IMR-90 (cell line): ENCODE measurements at regions not wholly inside any gene's neighbourhood (a gene's known extent, or its start where the extent isn't known, plus 50 kb on each side); places are given as distances from the start of the nearest gene placed in this dataset.

ENCODE experiments used
- ATAC-seq: fragments of 200-7000 bp; cut with Tn5 transposase; 2 replicates; pipeline ENCODE4 v1.9.1; 2020; ENCODE audit warnings: low read depth, mild to moderate bottlenecking, moderate library complexity
- BruUV-seq: library from RNA; stranded (reverse); fragments of 400-500 nt; replicated peaks from 2 replicates; lab custom pipeline; 2021; lab: Mats Ljungman, UMichigan
- CTCF ChIA-PET: fragments of 300-600 bp; formaldehyde crosslinking; extraction: SDS; loops from one replicate; lab custom pipeline; 2021; ENCODE audit warnings: antibody characterized with exemption; lab: Yijun Ruan, JAX
- POLR2A ChIA-PET: fragments of 300-600 bp; sonication (Branson Sonifier 250); formaldehyde crosslinking; loops from one replicate; lab custom pipeline; 2022; ENCODE audit warnings: antibody characterized with exemption; ENCODE audit not compliant: unreplicated experiment; lab: Charles Lee
- DNase-seq: peaks from one replicate; pipeline ENCODE4 v3.0.0; 2013
- H2AFZ ChIP-seq: replicated peaks from 2 replicates; pipeline ENCODE3; 2013; ENCODE audit warnings: low read length, mild to moderate bottlenecking; ENCODE audit not compliant: poor library complexity
- H2AK5ac ChIP-seq: 2 replicates; pipeline ENCODE4 v1.6.1; 2013; ENCODE audit warnings: low read depth, low read length, inconsistent platforms
- H2AK9ac ChIP-seq: replicated peaks from 2 replicates; pipeline ENCODE3; 2013; ENCODE audit warnings: mild to moderate bottlenecking, low read depth, low read length, moderate library complexity; ENCODE audit not compliant: poor library complexity
- H2BK120ac ChIP-seq: 2 replicates; pipeline ENCODE4 v1.6.1; 2013; ENCODE audit warnings: low read depth, low read length, inconsistent platforms
- H2BK15ac ChIP-seq: 3 replicates; pipeline ENCODE4 v1.6.1; 2013; ENCODE audit warnings: low read depth, low read length, inconsistent platforms
- H2BK20ac ChIP-seq: 2 replicates; pipeline ENCODE4 v1.6.1; 2013; ENCODE audit warnings: low read depth, mild to moderate bottlenecking, inconsistent platforms, low read length, moderate library complexity
- H2BK5ac ChIP-seq: 2 replicates; pipeline ENCODE4 v1.6.1; 2013; ENCODE audit warnings: mild to moderate bottlenecking, low read depth, low read length, inconsistent platforms; ENCODE audit not compliant: poor library complexity, severe bottlenecking
- H3K14ac ChIP-seq: replicated peaks from 2 replicates; pipeline ENCODE4 v1.6.1; 2013; ENCODE audit warnings: low read depth, low read length, inconsistent platforms
- H3K18ac ChIP-seq: 2 replicates; pipeline ENCODE4 v1.6.1; 2013; ENCODE audit warnings: low read depth, low read length, control low read depth
- H3K23ac ChIP-seq: 2 replicates; pipeline ENCODE4 v1.6.1; 2013; ENCODE audit warnings: low read depth, low read length, inconsistent platforms
- H3K27ac ChIP-seq: 2 replicates; pipeline ENCODE4 v1.5.1; 2013; ENCODE audit warnings: mild to moderate bottlenecking, control low read depth, low read length; ENCODE audit not compliant: insufficient read depth
- H3K27me3 ChIP-seq: 2 replicates; pipeline ENCODE4 v1.6.1; 2013; ENCODE audit warnings: low read length; ENCODE audit not compliant: control insufficient read depth, insufficient read depth
- H3K36me3 ChIP-seq: 2 replicates; pipeline ENCODE4 v1.6.1; 2013; ENCODE audit warnings: low read length, mixed read lengths; ENCODE audit not compliant: control insufficient read depth, insufficient read depth
- H3K4ac ChIP-seq: 2 replicates; pipeline ENCODE4 v1.6.1; 2013; ENCODE audit warnings: low read depth, low read length, inconsistent platforms
- H3K4me1 ChIP-seq: 2 replicates; pipeline ENCODE4 v1.6.1; 2013; ENCODE audit warnings: low read length, mixed read lengths; ENCODE audit not compliant: control insufficient read depth, insufficient read depth
- H3K4me2 ChIP-seq: 2 replicates; pipeline ENCODE4 v1.6.1; 2013; ENCODE audit warnings: low read depth, mild to moderate bottlenecking, control low read depth, low read length, moderate library complexity
- H3K4me3 ChIP-seq: 2 replicates; pipeline ENCODE4 v1.5.1; 2013; ENCODE audit warnings: low read depth, mild to moderate bottlenecking, control low read depth, low read length, moderate library complexity; ENCODE audit not compliant: insufficient read depth
- H3K56ac ChIP-seq: 2 replicates; pipeline ENCODE4 v1.6.1; 2013; ENCODE audit warnings: low read length, inconsistent platforms; ENCODE audit not compliant: insufficient read depth; ENCODE audit errors: extremely low read depth
- H3K79me1 ChIP-seq, 2 experiments: 2 replicates each; pipeline ENCODE4 v1.6.1; 2013; ENCODE audit warnings: low read length in 2 of 2, inconsistent platforms in 1 of 2, low read depth in 1 of 2
- H3K9ac ChIP-seq: 2 replicates; pipeline ENCODE4 v1.6.1; 2013; ENCODE audit warnings: low read depth, low read length, control low read depth
- H3K9me1 ChIP-seq: 2 replicates; pipeline ENCODE4 v1.6.1; 2013; ENCODE audit warnings: low read length, inconsistent platforms; ENCODE audit not compliant: insufficient read depth
- H3K9me3 ChIP-seq: 2 replicates; pipeline ENCODE4 v1.6.1; 2013; ENCODE audit warnings: low read length; ENCODE audit not compliant: control insufficient read depth, insufficient read depth
- H4K20me1 ChIP-seq: 2 replicates; pipeline ENCODE4 v1.6.1; 2013; ENCODE audit warnings: low read length, inconsistent platforms; ENCODE audit not compliant: insufficient read depth
- H4K5ac ChIP-seq: 2 replicates; pipeline ENCODE4 v1.6.1; 2013; ENCODE audit warnings: mild to moderate bottlenecking, low read depth, low read length, control low read depth
- H4K8ac ChIP-seq, 2 experiments: 2 replicates each; pipeline ENCODE4 v1.6.1; 2013; ENCODE audit warnings: low read depth in 2 of 2, low read length in 2 of 2, control low read depth in 1 of 2, inconsistent platforms in 1 of 2
- H4K91ac ChIP-seq: 2 replicates; pipeline ENCODE4 v1.6.1; 2013; ENCODE audit warnings: low read depth, low read length, inconsistent platforms; ENCODE audit not compliant: insufficient read depth
- BHLHE40 ChIP-seq: fragments of 150-350 bp; IDR thresholded peaks from 2 replicates; pipeline ENCODE4 v1.6.1; 2016; ENCODE audit warnings: mild to moderate bottlenecking, low read depth, low read length
- CEBPB ChIP-seq: IDR thresholded peaks from 2 replicates; pipeline ENCODE4 v1.6.1; 2012; ENCODE audit warnings: low read depth, low read length, improper control_type of control experiment
- CHD1 ChIP-seq: IDR thresholded peaks from 2 replicates; pipeline ENCODE4 v1.6.1; 2012; ENCODE audit warnings: low read depth, low read length, improper control_type of control experiment
- FOS ChIP-seq: fragments of 150-350 bp; IDR thresholded peaks from 2 replicates; pipeline ENCODE4 v1.6.1; 2016; ENCODE audit warnings: low read depth, low read length
- MAFK ChIP-seq: IDR thresholded peaks from 2 replicates; pipeline ENCODE4 v1.6.1; 2012; ENCODE audit warnings: low read depth, low read length, improper control_type of control experiment
- MAZ ChIP-seq: IDR thresholded peaks from 2 replicates; pipeline ENCODE4 v1.6.1; 2012; ENCODE audit warnings: low read depth, mild to moderate bottlenecking, low read length, improper control_type of control experiment, moderate library complexity, borderline replicate concordance
- MXI1 ChIP-seq: IDR thresholded peaks from 2 replicates; pipeline ENCODE4 v1.6.1; 2012; ENCODE audit warnings: low read depth, mild to moderate bottlenecking, low read length, moderate library complexity, borderline replicate concordance
- NFE2L2 ChIP-seq: fragments of 150-350 bp; IDR thresholded peaks from 2 replicates; pipeline ENCODE4 v1.6.1; 2016; ENCODE audit warnings: low read depth, mild to moderate bottlenecking, low read length
- POLR2A ChIP-seq: IDR thresholded peaks from 2 replicates; pipeline ENCODE4 v1.6.1; 2012; ENCODE audit warnings: mild to moderate bottlenecking, low read depth, low read length
- RCOR1 ChIP-seq: IDR thresholded peaks from 2 replicates; pipeline ENCODE4 v1.6.1; 2012; ENCODE audit warnings: mild to moderate bottlenecking, low read length, improper control_type of control experiment; ENCODE audit not compliant: insufficient replicate concordance
- RFX5 ChIP-seq: IDR thresholded peaks from 2 replicates; pipeline ENCODE4 v1.8.0; 2012; ENCODE audit warnings: low read depth, mild to moderate bottlenecking, low read length, moderate library complexity
- WGBS, 2 experiments: methylation state at CpG; one replicate each; pipeline versions ENCODE4 v1.1.5 to v1.1.7; 2013; ENCODE audit warnings: missing lambda C conversion rate in 2 of 2; ENCODE audit not compliant: insufficient read length in 1 of 2; ENCODE audit errors: extremely low coverage in 2 of 2; 5-methylcytosine and 5-hydroxymethylcytosine counted together
- dilution Hi-C: fragments of 300-500 bp; cut with HindIII; formaldehyde crosslinking; loops from one replicate; pipeline ENCODE4 v1.14.3; 2018; ENCODE audit warnings: low sequenced_read_pairs; ENCODE audit not compliant: unreplicated experiment
- in situ Hi-C: fragments of 300-500 bp; cut with MboI; formaldehyde crosslinking; loops from 3 replicates; pipeline ENCODE4 v1.14.3; 2019; ENCODE audit warnings: low sequenced_read_pairs, inconsistent platforms, mixed read lengths
- intact Hi-C: fragments of 100-400 bp; cut with micrococcal nuclease; formaldehyde crosslinking; loops from 2 replicates; pipeline ENCODE4 v1.10.0; 2022
- TF ChIP-seq, protein P1 (sequence below): fragments of 150-350 bp; IDR thresholded peaks from 2 replicates; pipeline ENCODE4 v1.6.1; 2017; ENCODE audit warnings: mild to moderate bottlenecking, antibody characterized with exemption, low read length, low read depth
- TF ChIP-seq, protein P2 (sequence below): conservative IDR thresholded peaks from 2 replicates; pipeline ENCODE4 v1.5.1; 2012; ENCODE audit warnings: mild to moderate bottlenecking, low read depth, low read length, improper control_type of control experiment
- TF ChIP-seq, protein P3 (sequence below): fragments of 150-350 bp; IDR thresholded peaks from 2 replicates; pipeline ENCODE4 v1.6.1; 2016; ENCODE audit warnings: low read depth, mild to moderate bottlenecking, low read length, moderate library complexity, borderline replicate concordance

- Histone ChIP-seq H3K23ac (peak overlapping the region; percentile 32; the same call in 1 of the 2 replicates), H2AFZ (no peak overlapping the region), H3K4me1 (peaks cover 11% of the 10 kb centered on the region), H2AK9ac (no peak overlapping the region), H3K9ac (no peak overlapping the region), H3K4me2 (peak overlapping the region; percentile 51; the same call in 1 of the 2 replicates), H3K4ac (peak overlapping the region; percentile 56; the same call in 1 of the 2 replicates), H3K14ac (0 out of 2 replicates have a peak overlapping the region, but pooled peaks have one; percentile 62), H3K56ac (no peak overlapping the region), H2BK15ac (peak overlapping the region; percentile 5; the same call in 1 of the 3 replicates), H2BK20ac (peak overlapping the region; percentile 18), H4K5ac (no peak overlapping the region), H3K9me1 (peaks cover 3% of the 10 kb centered on the region), H3K4me3 (no peak overlapping the region), H2AK5ac (no peak overlapping the region), H3K27ac (peak overlapping the region; percentile 73; the same call in 1 of the 2 replicates), H3K18ac (peak overlapping the region; percentile 58), H2BK120ac (peak overlapping the region; percentile 69), H4K20me1 (no peaks in the 10 kb centered on the region), H4K91ac (peak overlapping the region; percentile 25; the same call in 1 of the 2 replicates), H2BK5ac (peak overlapping the region; percentile 78), H4K8ac (peak overlapping the region in 1 of 2 experiments; percentile 56; a peak in 3 of 4 replicates), H3K27me3 (no peaks in the 10 kb centered on the region), H3K36me3 (no peaks in the 10 kb centered on the region), H3K9me3 (no peaks in the 10 kb centered on the region), H3K79me1 (no peaks in the 10 kb centered on the region)
- in situ Hi-C loops: no loop called here
- dilution Hi-C loops: no loop called here
- no CpG with 5 or more reads among the region's 4 CpGs for WGBS, 2 experiments
- BruUV-seq: no TSS peak
- ChIA-PET POLR2A (no interaction called here), CTCF (interaction anchor here (0.7 kb wide), 1 partner anchor 162 kb away, joined by 4 read pairs; no protein-coding TSS in a partner anchor)
- TF ChIP-seq MXI1: no peak
- TF ChIP-seq, protein P1, sequence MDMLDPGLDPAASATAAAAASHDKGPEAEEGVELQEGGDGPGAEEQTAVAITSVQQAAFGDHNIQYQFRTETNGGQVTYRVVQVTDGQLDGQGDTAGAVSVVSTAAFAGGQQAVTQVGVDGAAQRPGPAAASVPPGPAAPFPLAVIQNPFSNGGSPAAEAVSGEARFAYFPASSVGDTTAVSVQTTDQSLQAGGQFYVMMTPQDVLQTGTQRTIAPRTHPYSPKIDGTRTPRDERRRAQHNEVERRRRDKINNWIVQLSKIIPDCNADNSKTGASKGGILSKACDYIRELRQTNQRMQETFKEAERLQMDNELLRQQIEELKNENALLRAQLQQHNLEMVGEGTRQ: no peak
- TF ChIP-seq, protein P2, sequence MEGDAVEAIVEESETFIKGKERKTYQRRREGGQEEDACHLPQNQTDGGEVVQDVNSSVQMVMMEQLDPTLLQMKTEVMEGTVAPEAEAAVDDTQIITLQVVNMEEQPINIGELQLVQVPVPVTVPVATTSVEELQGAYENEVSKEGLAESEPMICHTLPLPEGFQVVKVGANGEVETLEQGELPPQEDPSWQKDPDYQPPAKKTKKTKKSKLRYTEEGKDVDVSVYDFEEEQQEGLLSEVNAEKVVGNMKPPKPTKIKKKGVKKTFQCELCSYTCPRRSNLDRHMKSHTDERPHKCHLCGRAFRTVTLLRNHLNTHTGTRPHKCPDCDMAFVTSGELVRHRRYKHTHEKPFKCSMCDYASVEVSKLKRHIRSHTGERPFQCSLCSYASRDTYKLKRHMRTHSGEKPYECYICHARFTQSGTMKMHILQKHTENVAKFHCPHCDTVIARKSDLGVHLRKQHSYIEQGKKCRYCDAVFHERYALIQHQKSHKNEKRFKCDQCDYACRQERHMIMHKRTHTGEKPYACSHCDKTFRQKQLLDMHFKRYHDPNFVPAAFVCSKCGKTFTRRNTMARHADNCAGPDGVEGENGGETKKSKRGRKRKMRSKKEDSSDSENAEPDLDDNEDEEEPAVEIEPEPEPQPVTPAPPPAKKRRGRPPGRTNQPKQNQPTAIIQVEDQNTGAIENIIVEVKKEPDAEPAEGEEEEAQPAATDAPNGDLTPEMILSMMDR: no peak
- peak; percentile 74 for TF ChIP-seq MAFK
- no peak for TF ChIP-seq MAZ
- TF ChIP-seq POLR2A: no peak
- peak; percentile 94 for TF ChIP-seq CEBPB
- no peak for TF ChIP-seq RCOR1
- TF ChIP-seq CHD1: no peak
- TF ChIP-seq BHLHE40: no peak
- TF ChIP-seq RFX5: no peak
- TF ChIP-seq FOS: no peak
- TF ChIP-seq NFE2L2: no peak
- TF ChIP-seq, protein P3, sequence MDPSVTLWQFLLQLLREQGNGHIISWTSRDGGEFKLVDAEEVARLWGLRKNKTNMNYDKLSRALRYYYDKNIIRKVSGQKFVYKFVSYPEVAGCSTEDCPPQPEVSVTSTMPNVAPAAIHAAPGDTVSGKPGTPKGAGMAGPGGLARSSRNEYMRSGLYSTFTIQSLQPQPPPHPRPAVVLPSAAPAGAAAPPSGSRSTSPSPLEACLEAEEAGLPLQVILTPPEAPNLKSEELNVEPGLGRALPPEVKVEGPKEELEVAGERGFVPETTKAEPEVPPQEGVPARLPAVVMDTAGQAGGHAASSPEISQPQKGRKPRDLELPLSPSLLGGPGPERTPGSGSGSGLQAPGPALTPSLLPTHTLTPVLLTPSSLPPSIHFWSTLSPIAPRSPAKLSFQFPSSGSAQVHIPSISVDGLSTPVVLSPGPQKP: no peak
- peak; percentile 93 for ATAC-seq
- DNase-seq: peak; percentile 86
- intact Hi-C loops: loop anchor here (5.0 kb wide), 2 partner anchors 78 to 142 kb away; partner anchors contain the start of gene PARD3B
These were observed 76.4 kb upstream of the PARD3B start for GRCh38 chr2:204468746-204469429.
